Heart left ventricle (tissue), 16 donors: ENCODE measurements at regions not wholly inside any gene's neighbourhood (a gene's known extent, or its start where the extent isn't known, plus 50 kb on each side); places are given as distances from the start of the nearest gene placed in this dataset.

Source experiments
- ATAC-seq, 4 donors: fragments of 200-7000 bp; cut with Tn5 transposase; one replicate each; pipeline ENCODE4 v1.9.1; 2020 to 2022; ENCODE audit warnings: moderate library complexity in 4 of 4, mild to moderate bottlenecking in 3 of 4, moderate number of reproducible peaks in 1 of 4
- DNase-seq, 5 donors: peaks; one replicate each; pipeline ENCODE4 v3.0.0-alpha.2; 2020
- H3K27ac ChIP-seq, 12 donors: fragments of 200-600 bp; sonication (generic) in 4 of 12; one replicate each; pipeline versions ENCODE4 v1.5.0 to v1.8.0; 2016 to 2022; ENCODE audit warnings: mild to moderate bottlenecking in 2 of 12
- H3K27me3 ChIP-seq, 9 donors: fragments of 200-600 bp; sonication (generic) in 2 of 9; one replicate each; pipeline versions ENCODE4 v1.5.1 to v1.8.0; 2016 to 2022; ENCODE audit warnings: mild to moderate bottlenecking in 3 of 9
- H3K36me3 ChIP-seq, 9 donors: fragments of 200-600 bp; sonication (generic) in 2 of 9; one replicate each; pipeline versions ENCODE4 v1.5.0 to v1.8.0; 2018 to 2022; ENCODE audit warnings: mild to moderate bottlenecking in 2 of 9
- H3K4me1 ChIP-seq, 12 donors: fragments of 200-600 bp; sonication (generic) in 4 of 12; one replicate each; pipeline versions ENCODE4 v1.5.0 to v1.8.0; 2016 to 2022; ENCODE audit warnings: mild to moderate bottlenecking in 3 of 12
- H3K4me3 ChIP-seq, 12 donors: fragments of 200-600 bp; sonication (generic) in 4 of 12; one replicate each; pipeline versions ENCODE4 v1.5.0 to v1.8.0; 2017 to 2022; ENCODE audit warnings: mild to moderate bottlenecking in 9 of 12, moderate library complexity in 4 of 12
- H3K9me3 ChIP-seq, 12 donors: fragments of 200-600 bp; sonication (generic) in 4 of 12; one replicate each; pipeline versions ENCODE4 v1.5.0 to v1.8.0; 2016 to 2022; ENCODE audit warnings: mild to moderate bottlenecking in 1 of 12
- CTCF ChIP-seq, 12 donors: fragments of 200-600 bp; sonication (generic) in 4 of 12; IDR thresholded peaks; one replicate each; pipeline versions ENCODE4 v1.5.0 to v1.8.0; 2018 to 2022; ENCODE audit warnings: antibody characterized with exemption in 12 of 12, mild to moderate bottlenecking in 5 of 12
- POLR2A ChIP-seq, 2 donors: fragments of 450-650 bp; IDR thresholded peaks; one replicate each; pipeline ENCODE4 v1.6.1; 2017; ENCODE audit warnings: antibody characterized with exemption in 2 of 2, mild to moderate bottlenecking in 2 of 2, moderate library complexity in 2 of 2
- WGBS, 4 donors: extraction: QIAGEN DNeasy Blood & Tissue Kit in 2 of 4; methylation state at CpG; one replicate each; pipeline versions ENCODE4 v1.1.5 to v1.1.7; 2013 to 2018; 5-methylcytosine and 5-hydroxymethylcytosine counted together
- intact Hi-C, 10 donors: fragments of 100-400 bp; cut with DNase I; formaldehyde crosslinking; loops; one replicate each; pipeline versions ENCODE4 v1.11.1 to v1.14.2; 2022
- donor health status: ischemic (EF 13 %, LVEDD 7.1; RV severe dilation, severe dysfunction).
- donor health status: healthy with polysubstance abuse.
- donor health status: DM: no; HTN: yes; CAD: no.
- donor health status: DM: no; HTN: no; CAD: no.
- donor health status: ischemic (EF 25% LVEDD 6.9; RV normal size, moderate dysfunction).
- donor health status: ischemic (EF 25% LVEDD 5.7; RV mildly dilated, moderate dysfunction).
- donor health status: healthy.
- donor health status: DM: yes; HTN: yes; CAD: no.
- donor health status: ischemic (EF 35%, LVEDD 5.7; RV mildly dilated, moderate dysfunction).
- donor health status: nonischemic (EF 11% LVEDD 7.7; RV severe dilation, severe dysfunction).
- donor health status: DM: yes; HTN: yes; CAD: no.
- donor health status: PGD.
- donor health status: ischemic (EF 29% LVEDD 5.4; RV normal size, mild dysfunction).
- donor health status: nonischemic (EF 23%, LVEDD 6.1; RV moderate dilation, normal function).

GRCh38 chr2:52500561-52500960 lies 1267.0 kb upstream of the CHAC2 start:
- peaks cover 0 to 6% (median 0%) of the 10 kb centered on the region in 12 donors for H3K9me3 ChIP-seq
- intact Hi-C loops: loop anchor here in 1 of 10 donors (10.0 kb wide), 1 partner anchor 56 kb away; no protein-coding TSS in a partner anchor
- H3K36me3 ChIP-seq: no peaks in the 10 kb centered on the region
- peaks cover 0 to 21% (median 6%) of the 10 kb centered on the region in 12 donors for H3K4me1 ChIP-seq
- TF ChIP-seq POLR2A (IDR thresholded peaks at IDR 0.05): no peak
- no peak for TF ChIP-seq CTCF (IDR thresholded peaks at IDR 0.05)
- DNase-seq (peak in 2 of 5 donors; percentile 22 to 28), ATAC-seq (peak; percentile 77 to 95 (median 82))
- H3K4me3 ChIP-seq: no peak overlapping the region
- 9 to 18% (median 15%) methylated on average over 2 of the region's 2 CpGs for WGBS, 4 donors
- H3K27ac ChIP-seq: peak overlapping the region in 7 of 12 donors; percentile 9 to 59 (median 45)
- H3K27me3 ChIP-seq: no peaks in the 10 kb centered on the region

- no peak for ATAC-seq
- intact Hi-C loops: loop anchor here in 1 of 10 donors (2.0 kb wide), 1 partner anchor 47 kb away; no protein-coding TSS in a partner anchor
Observed at GRCh38 chr2:52498077-52498750, 1269.4 kb upstream of the CHAC2 start.

GRCh38 chr2:52495816-52496215 lies 1271.8 kb upstream of the CHAC2 start:
- intact Hi-C loops: no loop called here
- H3K27me3 ChIP-seq: no peaks in the 10 kb centered on the region
- no peaks in the 10 kb centered on the region for H3K36me3 ChIP-seq
- peaks cover 0 to 13% (median under 1%) of the 10 kb centered on the region in 12 donors for H3K9me3 ChIP-seq
- TF ChIP-seq CTCF (IDR thresholded peaks at IDR 0.05) (no peak), POLR2A (IDR thresholded peaks at IDR 0.05) (no peak)
- H3K4me1 ChIP-seq: peaks cover 0 to 12% (median 4%) of the 10 kb centered on the region in 12 donors
- ATAC-seq (no peak), DNase-seq (no peak)
- H3K4me3 ChIP-seq: no peak overlapping the region
- H3K27ac ChIP-seq: no peak overlapping the region

More at GRCh38 chr2:52498077-52498750, 1269.4 kb upstream of the CHAC2 start:
- peaks cover 0 to 21% (median 6%) of the 10 kb centered on the region in 12 donors for H3K4me1 ChIP-seq
- WGBS, 4 donors: 83 to 88% (median 85%) methylated on average over 3 of the region's 3 CpGs
- no peak overlapping the region for H3K4me3 ChIP-seq
- H3K27me3 ChIP-seq: no peaks in the 10 kb centered on the region
- DNase-seq: no peak
- H3K36me3 ChIP-seq: no peaks in the 10 kb centered on the region
- TF ChIP-seq CTCF (IDR thresholded peaks at IDR 0.05): no peak
- TF ChIP-seq POLR2A (IDR thresholded peaks at IDR 0.05): no peak
- H3K9me3 ChIP-seq: peaks cover 0 to 6% (median 0%) of the 10 kb centered on the region in 12 donors
- no peak overlapping the region for H3K27ac ChIP-seq

GRCh38 chr2:52477166-52477565 lies 1290.4 kb upstream of the CHAC2 start:
- WGBS, 4 donors: 50 to 93% (median 75%) methylated on average over 1 of the region's 1 CpG
- no peak for TF ChIP-seq CTCF (IDR thresholded peaks at IDR 0.05)
- TF ChIP-seq POLR2A (IDR thresholded peaks at IDR 0.05): no peak
- intact Hi-C loops: no loop called here
- Histone ChIP-seq H3K27me3 (no peaks in the 10 kb centered on the region), H3K27ac (no peak overlapping the region), H3K9me3 (no peaks in the 10 kb centered on the region), H3K36me3 (no peaks in the 10 kb centered on the region), H3K4me3 (no peak overlapping the region), H3K4me1 (no peaks in the 10 kb centered on the region)
- ATAC-seq (no peak), DNase-seq (no peak)
